GM18502 (cell line): ENCODE measurements at regions not wholly inside any gene's neighbourhood (a gene's known extent, or its start where the extent isn't known, plus 50 kb on each side); places are given as distances from the start of the nearest gene placed in this dataset.

Experiments used
- ATAC-seq: cut with Tn5 transposase; IDR thresholded peaks from one replicate; pipeline ENCODE4 v1.9.1; 2021; ENCODE audit warnings: mild to moderate bottlenecking; ENCODE audit not compliant: unreplicated experiment, poor library complexity

GRCh38 chr12:24134092-24134491 lies 184.6 kb upstream of the SOX5 start:
- ATAC-seq = no peak

GRCh38 chr12:24133384-24133783 lies 183.9 kb upstream of the SOX5 start:
- ATAC-seq = no peak

GRCh38 chr12:24127919-24128721 lies 178.7 kb upstream of the SOX5 start:
- peak; percentile 95 for ATAC-seq

GRCh38 chr12:24125280-24125679 lies 175.8 kb upstream of the SOX5 start:
- no peak for ATAC-seq

GRCh38 chr12:24121911-24122310 lies 172.4 kb upstream of the SOX5 start:
- ATAC-seq = no peak

- no peak for ATAC-seq
Observed at GRCh38 chr12:24118668-24119067, 169.2 kb upstream of the SOX5 start.

- no peak for ATAC-seq
Observed at GRCh38 chr12:24116548-24116947, 167.1 kb upstream of the SOX5 start.

- no peak for ATAC-seq
Observed at GRCh38 chr12:24113701-24114100, 164.2 kb upstream of the SOX5 start.

- no peak for ATAC-seq
Observed at GRCh38 chr12:24111616-24112015, 162.1 kb upstream of the SOX5 start.

- no peak for ATAC-seq
Observed at GRCh38 chr12:24111086-24111485, 161.6 kb upstream of the SOX5 start.

- peak; percentile 97 for ATAC-seq
Observed at GRCh38 chr12:24109381-24110039, 160.0 kb upstream of the SOX5 start.

GRCh38 chr12:24102676-24103075 lies 153.2 kb upstream of the SOX5 start:
- ATAC-seq = no peak

GRCh38 chr12:24099576-24099975 lies 150.1 kb upstream of the SOX5 start:
- no peak for ATAC-seq

GRCh38 chr12:24095245-24095644 lies 145.8 kb upstream of the SOX5 start:
- no peak for ATAC-seq

GRCh38 chr12:24089510-24089890 lies 140.0 kb upstream of the SOX5 start:
- ATAC-seq = no peak

GRCh38 chr12:24088751-24089509 lies 139.5 kb upstream of the SOX5 start:
- no peak for ATAC-seq

GRCh38 chr12:24087294-24087693 lies 137.8 kb upstream of the SOX5 start:
- no peak for ATAC-seq

- ATAC-seq = peak; percentile 56
Observed at GRCh38 chr12:24084800-24085199, 135.3 kb upstream of the SOX5 start.

GRCh38 chr12:24083838-24084237 lies 134.4 kb upstream of the SOX5 start:
- ATAC-seq = no peak

GRCh38 chr12:24081606-24082005 lies 132.1 kb upstream of the SOX5 start:
- ATAC-seq = no peak

- no peak for ATAC-seq
Observed at GRCh38 chr12:24081092-24081529, 131.6 kb upstream of the SOX5 start.
